GM19455 (cell line): ENCODE measurements at regions not wholly inside any gene's neighbourhood (a gene's known extent, or its start where the extent isn't known, plus 50 kb on each side); places are given as distances from the start of the nearest gene placed in this dataset.

Source experiments
- ATAC-seq: cut with Tn5 transposase; IDR thresholded peaks from one replicate; pipeline ENCODE4 v1.9.1; 2021; ENCODE audit not compliant: unreplicated experiment

DNA sequence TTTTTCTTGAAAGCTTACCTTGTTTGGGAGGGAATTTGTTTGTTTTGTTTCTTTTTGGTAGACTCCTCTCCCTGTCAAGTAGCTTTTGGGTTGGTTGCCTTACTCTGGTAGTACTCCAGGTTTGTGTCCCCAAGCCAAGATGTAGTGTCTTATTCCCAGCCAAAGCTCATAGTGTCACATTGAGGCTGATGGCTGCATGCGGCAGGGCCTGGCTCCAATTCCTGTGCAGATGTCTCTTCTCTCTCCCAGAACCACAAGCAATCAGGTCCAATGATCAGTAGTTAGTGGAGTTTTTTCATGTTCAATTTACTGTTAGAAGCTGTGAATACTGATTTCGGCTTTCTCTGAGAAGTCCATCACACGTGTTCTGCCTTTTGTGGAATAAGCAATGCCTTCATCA lies 221.1 kb upstream of the THBS1 start:
- no peak for ATAC-seq

DNA sequence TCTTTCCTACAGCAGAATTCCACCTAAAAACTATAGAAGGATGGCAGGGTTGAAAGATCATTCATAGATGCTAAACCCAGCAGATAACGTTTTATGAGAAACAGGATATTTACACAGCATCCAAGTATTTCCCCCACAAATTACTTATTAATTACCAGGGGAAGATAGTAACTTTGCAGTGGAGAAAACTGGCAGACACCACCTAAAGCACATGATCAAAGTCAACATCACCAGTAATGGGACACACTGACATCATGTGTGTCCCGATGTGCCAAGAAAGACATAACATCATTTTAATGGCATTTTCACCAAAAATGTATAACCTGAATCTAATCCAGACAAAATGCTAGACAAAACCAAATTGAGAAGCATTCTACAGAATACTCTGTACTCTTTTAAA lies 220.4 kb upstream of the THBS1 start:
- no peak for ATAC-seq

DNA sequence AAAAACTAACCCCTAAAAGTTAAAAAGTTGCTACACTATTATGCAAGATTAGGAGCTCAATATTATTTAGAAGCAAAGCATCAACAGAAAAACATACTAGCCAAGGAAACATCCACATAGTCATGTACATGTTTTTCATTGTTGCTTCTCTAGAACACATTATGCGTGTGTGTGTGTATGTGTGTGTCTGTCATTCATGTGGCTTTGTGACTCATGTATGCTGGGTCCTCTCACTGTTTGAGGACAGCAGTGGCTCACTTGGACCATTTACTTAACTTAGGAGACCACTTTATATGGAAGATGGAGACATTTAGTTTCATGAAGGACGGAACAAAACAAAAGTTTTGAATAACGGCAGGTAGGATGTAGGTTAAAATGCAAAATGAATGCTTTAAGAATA lies 219.4 kb upstream of the THBS1 start:
- ATAC-seq, result no peak

DNA sequence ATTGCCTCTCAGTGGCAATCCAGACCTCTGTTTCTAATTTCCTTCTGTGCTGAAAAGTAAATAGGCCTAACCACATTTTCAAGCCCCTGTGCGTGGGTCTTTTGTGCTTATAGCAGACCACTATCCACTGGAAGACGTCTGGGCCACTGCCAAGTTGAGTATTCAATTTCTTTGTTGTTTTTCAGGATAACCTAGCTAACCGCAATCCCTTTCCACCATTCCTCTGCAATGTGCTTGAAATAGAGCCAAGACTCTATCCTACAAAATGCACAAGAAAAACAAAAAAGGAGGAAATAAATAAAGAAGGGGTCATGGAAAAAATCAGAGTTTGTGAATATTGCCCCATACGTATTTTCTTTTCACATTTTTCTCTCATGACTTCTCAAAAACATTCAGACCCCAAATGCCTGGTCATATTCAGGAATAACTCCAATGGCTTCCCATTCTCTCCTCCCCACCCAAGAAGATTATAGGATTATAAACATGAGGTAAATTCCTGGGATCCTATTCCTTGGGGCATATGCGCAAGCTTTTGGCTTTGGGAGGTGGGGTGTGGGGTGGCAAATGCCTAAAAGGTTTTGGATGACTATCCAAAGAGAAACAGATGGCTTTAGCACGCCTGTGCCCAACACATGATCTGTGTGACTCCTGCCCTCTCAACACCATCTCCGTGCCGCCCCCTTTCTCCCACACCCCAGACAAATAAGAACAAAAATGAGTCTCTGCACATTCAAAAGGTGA lies 217.9 kb upstream of the THBS1 start:
- ATAC-seq, result no peak

DNA sequence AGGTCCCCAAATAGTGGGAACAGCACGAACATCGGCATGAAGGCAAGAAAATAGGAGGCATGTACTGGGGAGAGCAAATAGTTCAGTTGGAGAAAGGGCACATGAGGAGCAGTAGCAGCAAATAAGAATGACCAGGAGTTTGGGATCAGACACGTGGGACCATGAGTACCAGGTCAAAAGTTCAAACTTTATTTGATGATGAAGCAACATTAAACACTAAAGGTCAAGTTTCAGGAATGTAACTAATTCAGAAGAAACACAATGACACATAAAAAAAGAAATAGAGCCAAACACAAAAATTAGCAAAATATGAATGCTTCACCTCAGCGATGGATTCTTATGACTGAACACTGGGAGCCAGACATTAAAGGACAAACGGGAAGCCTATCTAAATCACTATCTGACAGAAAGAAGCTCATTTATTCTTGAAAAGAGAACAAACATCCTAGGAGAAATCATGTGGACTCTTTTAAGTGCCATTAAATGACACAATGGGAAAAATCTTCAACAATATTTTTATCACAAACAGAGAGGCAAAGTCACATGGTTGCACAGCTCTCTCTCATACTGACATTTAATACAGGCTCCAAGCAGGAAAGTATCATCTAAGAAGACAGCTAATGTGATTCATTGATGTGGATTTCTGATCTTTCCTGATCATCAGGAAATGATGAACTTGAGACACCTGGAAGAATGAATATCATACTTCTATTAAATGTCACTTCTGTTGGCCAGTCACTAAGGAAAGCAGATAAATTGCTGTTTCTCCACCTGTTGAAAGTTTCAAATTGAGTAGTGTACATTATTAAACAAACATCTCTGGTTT lies 216.9 kb upstream of the THBS1 start:
- no peak for ATAC-seq

DNA sequence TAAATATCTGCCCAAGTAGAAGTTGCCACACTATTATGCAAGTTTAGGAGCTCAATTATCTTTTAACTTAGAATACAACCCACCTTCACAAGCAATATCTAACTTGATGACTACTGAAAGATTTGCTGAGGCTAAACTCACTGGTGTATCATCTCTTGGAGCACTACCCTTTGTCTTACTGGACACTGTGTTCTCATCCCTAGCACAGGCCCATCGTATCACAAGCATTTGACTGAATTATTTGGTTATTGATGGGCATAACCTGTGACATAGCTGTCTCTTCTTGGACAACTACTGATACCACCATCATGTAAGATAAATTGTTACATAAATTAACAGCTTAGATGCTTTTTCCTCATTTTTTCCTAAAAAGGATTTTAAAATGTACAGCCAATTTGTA lies 216.2 kb upstream of the THBS1 start:
- no peak for ATAC-seq

DNA sequence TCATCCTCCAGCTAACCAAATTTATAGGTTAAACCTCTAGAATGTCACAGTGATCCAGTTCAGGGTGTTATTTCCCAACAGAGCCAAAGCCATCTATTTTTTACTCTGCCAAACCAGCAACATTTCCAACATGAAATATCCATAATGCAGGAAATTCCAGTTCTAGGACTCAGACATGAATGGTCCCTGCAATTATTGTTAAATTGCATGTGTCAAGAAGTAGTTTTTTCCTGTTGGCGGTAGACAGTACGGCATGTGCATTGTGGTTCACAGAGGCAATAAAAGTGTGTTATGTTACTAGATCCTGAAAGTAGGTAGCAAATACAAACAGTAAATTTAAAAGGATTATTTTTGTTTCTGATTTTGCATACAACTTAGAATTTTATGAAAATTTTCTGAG lies 215.7 kb upstream of the THBS1 start:
- ATAC-seq, result no peak

DNA sequence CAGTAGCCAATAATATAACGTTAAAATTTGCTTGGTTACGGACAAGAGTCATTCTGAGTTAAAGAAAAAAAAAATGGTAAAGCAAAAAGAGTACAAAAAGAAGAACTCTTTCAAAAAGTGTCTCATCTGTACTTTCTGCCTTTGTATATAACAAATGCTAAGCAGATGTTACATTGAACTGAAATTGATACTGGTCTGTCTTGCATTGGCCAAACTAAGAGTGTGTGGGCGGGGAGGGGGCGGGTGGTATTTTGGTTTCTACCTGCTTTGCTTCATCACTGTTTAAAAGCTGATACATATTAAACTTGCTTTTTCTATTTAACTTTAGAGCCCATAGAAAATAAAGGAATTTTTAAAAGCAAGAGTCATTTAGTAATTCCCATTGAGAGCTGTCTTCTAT lies 215.0 kb upstream of the THBS1 start:
- no peak for ATAC-seq

DNA sequence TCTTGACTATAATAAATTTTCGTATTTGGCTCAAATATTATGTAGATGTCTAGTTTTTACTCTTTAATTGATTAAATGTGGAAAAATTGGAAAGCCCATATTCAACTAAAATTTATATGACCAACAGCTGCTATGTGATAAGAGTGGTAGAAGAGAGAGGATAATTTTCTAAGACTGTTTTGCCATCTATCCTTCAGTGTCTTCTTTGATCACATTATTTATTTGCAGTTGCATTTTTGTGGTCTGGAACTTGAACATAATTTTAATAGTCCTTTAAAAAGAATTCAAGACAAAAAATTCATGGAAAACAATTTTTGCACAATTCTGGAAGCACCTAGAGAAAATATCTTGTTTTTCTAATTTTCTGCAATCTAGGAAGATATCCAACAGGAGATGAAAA lies 213.3 kb upstream of the THBS1 start:
- no peak for ATAC-seq

DNA sequence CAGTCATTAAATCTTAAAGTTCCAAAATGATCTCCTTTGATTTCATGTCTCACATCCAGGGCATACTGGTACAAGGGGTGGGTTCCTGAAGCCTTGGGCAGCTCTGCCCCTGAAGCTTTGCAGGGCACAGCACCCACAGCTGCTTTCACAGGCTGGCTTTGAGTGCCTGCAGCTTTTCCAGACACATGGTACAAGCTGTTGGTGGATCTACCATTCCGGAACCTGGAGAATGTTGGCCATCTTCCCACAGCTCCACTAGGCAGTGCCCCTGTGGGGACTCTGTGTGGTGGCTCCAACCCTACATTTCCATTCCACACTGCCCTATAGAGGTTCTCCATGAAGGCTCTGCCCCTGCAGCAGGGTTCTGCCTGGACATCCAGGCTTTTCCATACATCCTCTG lies 211.1 kb upstream of the THBS1 start:
- ATAC-seq, result no peak

DNA sequence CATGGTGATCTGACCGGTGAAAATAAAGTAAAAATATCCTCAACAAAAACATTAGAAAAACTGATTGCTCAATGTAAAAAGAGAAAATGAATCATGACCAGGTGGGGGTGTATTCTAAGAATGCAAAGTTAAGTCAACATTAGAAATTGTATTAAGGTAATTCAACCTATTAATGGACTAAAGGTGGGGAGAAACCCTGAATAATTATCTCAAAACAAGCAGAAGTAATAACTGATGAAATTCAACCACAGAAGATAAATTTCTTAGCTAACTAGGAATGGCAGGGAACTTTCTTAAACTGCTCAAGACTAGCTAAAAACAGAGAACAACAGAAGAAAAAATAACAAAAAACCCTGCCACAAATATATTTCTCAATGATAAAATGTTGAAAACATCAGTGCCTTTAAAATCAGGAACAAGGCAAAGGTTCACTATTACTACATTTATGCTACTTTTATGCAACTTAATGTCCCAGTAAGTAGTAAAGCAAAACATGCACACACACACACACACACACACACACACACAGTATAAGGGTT lies 204.4 kb upstream of the THBS1 start:
- ATAC-seq, result no peak

DNA sequence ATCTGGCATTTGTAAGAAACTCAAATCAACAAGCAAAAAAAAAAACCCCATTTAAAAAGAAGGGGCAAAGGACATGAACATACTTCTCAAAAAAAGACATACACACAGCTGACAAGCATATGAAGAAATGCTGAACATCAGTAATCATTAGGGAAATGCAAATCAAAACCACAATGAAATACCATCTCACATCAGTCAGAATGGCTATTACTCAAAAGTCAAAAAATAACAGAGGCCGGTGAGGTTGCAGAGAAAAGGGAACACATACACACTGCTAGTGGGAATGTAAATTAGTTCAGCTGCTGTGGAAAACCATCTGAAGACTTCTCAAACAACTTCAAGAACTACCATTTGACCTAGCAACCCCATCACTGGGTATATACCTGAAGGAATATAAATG lies 199.4 kb upstream of the THBS1 start:
- no peak for ATAC-seq

DNA sequence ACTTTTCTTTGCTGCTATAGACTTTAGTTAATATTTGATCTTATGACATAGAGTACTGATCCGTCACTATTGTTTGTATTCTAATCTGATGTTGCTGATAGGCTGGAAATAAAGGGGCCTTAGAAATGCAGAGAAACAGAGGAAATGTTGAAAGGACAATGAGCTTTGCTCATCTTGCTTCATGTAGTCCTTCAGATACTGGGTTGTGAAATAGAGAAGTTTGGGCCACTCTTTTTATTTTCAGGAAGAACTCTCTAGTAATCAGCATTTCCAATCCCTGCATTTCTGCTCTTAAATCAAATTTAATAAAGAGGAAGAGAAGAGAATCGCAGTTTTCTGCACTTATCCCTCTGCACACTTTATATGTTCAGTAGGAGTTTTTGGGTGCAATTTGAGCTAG lies 192.8 kb upstream of the THBS1 start:
- no peak for ATAC-seq

DNA sequence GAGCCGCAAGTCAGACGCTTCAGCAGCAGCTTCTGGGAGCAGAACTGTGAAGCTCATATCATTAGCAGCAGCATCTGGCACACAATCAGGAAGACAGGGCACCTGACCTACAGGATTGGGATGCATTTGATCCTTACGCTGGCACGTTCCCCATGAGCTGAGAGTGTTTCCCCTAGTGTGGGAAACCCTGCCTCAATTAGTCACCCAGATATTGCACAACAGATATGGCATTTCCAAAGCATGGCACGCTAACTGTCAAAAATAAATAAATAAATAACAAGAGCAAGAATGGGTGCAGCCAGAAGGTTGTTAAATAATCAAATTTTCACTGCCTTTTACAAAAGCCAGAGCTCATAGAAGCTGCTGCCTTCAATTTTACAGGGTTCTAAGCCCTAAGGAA lies 189.6 kb upstream of the THBS1 start:
- ATAC-seq, result no peak

DNA sequence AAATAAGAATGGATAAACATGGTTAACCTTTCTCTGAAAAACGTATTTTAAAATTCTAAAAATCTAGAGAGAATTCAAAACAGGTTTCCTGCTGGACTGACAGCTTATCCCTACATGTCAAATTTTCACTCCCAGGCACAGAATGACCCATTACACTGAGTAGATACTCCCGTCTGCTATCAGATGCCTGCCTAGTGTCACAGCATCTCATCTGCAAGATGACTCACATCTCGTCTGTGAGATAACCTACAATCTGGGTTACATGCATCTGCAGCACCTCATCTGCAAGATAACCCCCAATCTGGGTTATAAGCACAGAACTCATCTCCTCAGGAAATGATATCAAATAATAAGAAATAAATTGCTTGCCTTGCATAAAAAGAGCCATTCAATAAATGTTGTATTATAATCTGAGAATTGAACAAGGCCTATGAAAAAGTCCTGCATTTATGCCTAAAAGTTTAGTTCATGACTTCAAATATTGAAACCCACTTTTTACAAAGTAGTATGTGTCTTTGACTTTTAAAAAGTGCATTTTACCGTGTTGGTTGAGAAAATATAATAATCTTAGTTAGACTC lies 188.3 kb upstream of the THBS1 start:
- no peak for ATAC-seq

DNA sequence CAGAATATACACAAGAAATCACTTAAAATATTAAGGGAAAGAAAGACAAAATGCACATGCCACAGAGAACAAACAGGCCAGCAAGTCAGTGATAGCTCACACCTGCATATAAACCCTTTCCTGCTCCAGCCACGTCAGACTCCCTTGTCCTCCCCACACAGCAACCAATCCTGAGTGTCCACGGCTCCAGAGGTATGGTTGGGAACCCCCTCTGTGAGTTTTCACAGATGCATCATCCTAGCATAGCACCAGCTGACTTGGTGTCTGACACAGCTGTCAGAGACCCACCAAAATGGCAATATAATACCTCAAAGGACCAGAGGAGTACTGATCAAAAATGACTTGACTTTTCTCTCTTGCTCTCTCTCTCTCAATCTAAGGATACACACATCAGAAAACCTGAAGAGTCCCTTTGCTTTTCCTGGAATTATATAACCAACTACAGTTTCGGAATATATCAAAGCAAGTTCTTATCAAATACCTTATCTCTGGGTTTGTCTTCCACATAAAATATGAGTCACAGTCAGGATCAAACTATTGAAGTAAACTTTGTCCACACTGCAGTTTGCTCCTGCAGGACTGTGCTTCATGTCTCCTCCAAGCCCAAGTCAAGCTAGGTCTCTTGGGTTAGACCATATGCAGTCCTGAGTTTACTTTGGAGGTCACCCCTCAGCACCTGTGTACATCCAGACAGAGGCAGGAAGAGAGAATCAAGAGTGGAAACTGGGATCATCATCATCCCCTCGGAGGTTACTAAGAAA lies 187.1 kb upstream of the THBS1 start:
- no peak for ATAC-seq

DNA sequence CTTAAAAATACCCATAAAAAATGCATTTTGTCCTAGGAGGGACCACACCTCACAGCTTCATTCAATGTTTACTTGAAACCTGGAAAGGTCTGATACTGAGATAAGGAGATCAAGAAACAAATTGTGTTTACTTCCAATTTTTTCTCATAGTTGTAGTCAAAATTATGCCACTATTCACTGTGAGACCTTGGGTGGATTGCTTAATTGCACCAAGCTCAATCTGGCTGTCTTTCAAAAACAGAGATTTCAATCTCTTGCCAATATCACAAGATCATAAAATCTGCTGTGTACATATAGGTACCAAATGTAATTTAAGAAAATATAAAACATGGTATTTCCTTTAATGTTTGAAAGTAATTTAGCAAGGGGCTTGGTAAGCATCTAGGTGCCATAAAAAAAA lies 186.4 kb upstream of the THBS1 start:
- no peak for ATAC-seq

DNA sequence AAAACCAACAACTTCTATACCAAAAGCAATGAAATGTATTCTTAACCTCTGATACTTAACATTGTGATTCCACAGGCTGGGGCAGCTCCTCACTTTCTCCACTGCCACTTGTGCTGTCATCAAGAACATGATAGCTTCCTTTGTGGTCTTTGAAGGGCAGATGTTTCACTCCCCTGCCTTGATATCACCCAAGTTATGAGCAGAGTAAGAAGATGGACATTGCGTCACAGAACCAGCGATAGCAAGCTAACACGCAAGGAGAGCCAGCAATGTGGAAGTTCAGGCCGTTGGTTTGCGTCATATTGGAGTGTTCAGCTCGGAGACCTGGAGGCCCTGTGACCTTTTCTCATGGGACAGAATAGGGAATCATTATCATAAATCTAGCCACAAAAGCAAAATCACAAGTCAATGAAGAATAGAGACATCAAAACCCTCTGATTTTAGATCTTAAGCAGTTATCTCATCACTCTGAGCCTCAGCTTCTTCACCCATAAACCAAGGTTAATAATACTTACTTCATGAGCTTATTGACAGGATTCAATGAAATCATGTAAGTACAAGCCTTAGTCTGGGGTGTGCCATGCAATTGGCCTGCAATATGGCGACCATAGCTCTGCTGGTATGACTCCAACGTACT lies 183.8 kb upstream of the THBS1 start:
- no peak for ATAC-seq

DNA sequence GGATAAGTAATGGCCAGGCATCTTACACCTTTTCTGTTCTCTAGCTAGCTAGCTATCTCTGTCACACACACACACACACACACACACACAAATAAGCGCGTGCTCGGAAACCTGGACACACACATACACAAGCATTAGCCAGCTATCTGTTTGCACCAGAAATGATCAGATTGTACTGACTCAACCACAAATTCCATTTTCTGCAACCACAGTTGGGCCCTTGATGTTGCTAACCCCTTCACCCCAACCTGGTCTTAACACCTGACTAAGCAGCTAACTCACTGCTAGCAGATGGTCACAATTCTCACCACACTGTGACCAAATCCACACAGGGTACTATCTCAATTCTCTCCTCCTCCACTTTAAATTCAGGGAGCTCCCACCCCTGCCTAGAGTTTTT lies 183.0 kb upstream of the THBS1 start:
- no peak for ATAC-seq

DNA sequence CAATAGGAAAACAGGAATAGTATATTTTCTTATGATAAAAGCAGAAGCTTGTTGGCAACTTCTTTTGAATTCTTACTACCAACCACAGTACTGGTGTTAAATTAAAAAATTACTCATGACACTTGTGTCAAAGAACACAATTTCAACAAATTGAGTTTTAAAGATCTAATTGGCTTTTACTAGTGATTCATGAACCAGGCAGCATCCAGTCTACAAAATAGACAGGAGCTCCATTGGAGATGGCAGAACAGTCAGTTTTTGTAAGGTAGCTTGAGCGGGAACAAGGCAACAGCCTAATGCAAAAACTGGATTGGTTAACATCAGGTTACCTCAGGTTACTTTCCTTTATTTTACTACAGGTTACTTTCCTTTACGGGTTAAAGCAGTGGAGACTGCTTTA lies 181.3 kb upstream of the THBS1 start:
- ATAC-seq, result no peak

DNA sequence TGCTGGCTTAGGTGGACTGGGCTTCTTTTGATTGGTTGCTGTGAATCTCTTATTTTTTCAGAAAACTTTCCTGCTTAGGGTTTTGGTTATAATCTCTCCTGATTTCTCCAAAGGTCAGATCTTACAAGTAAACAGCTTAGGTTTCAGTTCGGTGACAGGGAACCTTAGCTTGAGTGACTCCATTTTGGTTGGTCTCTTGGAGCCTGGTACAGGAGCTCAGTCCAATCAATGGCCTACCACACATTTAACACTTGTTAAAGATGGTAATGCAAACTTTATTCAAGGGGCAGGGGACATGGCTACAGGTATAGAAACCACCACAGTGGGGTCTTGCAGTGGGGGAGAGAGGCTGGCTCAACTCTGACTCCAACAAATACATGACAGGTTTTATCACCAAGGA lies 180.9 kb upstream of the THBS1 start:
- no peak for ATAC-seq
